ENCODE measurements at regions not wholly inside any gene's neighbourhood (a gene's known extent, or its start where the extent isn't known, plus 50 kb on each side); places are given as distances from the start of the nearest gene placed in this dataset.
A peak's percentile ranks its signal among the peaks of the same experiment; 100 is the strongest.

GRCh38 chr2:122032264-122032645, 276.8 kb downstream of the TSN start:
- Histone ChIP-seq H3K4me1 (replicated peaks in 1 of 4; ENCODE audit: control insufficient read depth in 3 of 4, insufficient read depth in 4 of 4, low read length in 3 of 4) (peaks cover 3 to 10% (median 7%) of the 10 kb centered on the region in 4 experiments; a peak in 5 of 7 replicates), H3K36me3 (ENCODE audit: control insufficient read depth in 2 of 4, insufficient read depth in 4 of 4, low read length in 3 of 4) (no peaks in the 10 kb centered on the region), H3K27me3 (replicated peaks in 1 of 4; ENCODE audit: control insufficient read depth in 3 of 4, extremely low read depth in 1 of 4, insufficient read depth in 3 of 4, low read length in 3 of 4) (no peaks in the 10 kb centered on the region), H4K91ac (replicated peaks; ENCODE audit: insufficient read length, low read length) (peak overlapping the region; percentile 25), H3K4ac (replicated peaks; ENCODE audit: insufficient read length, low read depth, low read length) (no peak overlapping the region), H2BK5ac (ENCODE audit: low read depth, low read length) (no peak overlapping the region), H4K20me1 (replicated peaks in 1 of 2; ENCODE audit: control insufficient read depth in 1 of 2, insufficient read depth in 2 of 2, low read length in 2 of 2) (no peaks in the 10 kb centered on the region), H3K56ac (replicated peaks; ENCODE audit: insufficient read length, low read depth, low read length) (no peak overlapping the region), H3K9ac (replicated peaks in 1 of 4; ENCODE audit: extremely low read depth in 1 of 4, low read depth in 3 of 4, low read length in 3 of 4) (no peak overlapping the region), H3K27ac (ENCODE audit: low read depth, low read length) (no peak overlapping the region), H2AK5ac (ENCODE audit: low read depth, low read length) (no peak overlapping the region), H3K79me1 (ENCODE audit: low read depth, low read length) (no peaks in the 10 kb centered on the region), H3K14ac (ENCODE audit: insufficient read length) (no peak overlapping the region), H4K8ac (ENCODE audit: extremely low read depth, insufficient read depth, low read length) (no peak overlapping the region; the same call in 1 of the 2 replicates), H3K9me3 (ENCODE audit: insufficient read depth in 2 of 2, low read depth in 1 of 2, low read length in 1 of 2) (no peaks in the 10 kb centered on the region), H3K4me2 (ENCODE audit: insufficient read depth in 1 of 2, low read depth in 2 of 2, low read length in 2 of 2) (0 out of 4 replicates have a peak overlapping the region, but pooled peaks of 1 of the 2 experiments have one; percentile 15), H2BK15ac (ENCODE audit: low read length) (peak overlapping the region; percentile 90; the same call in 1 of the 2 replicates), H2BK12ac (ENCODE audit: low read depth, low read length) (peak overlapping the region; percentile 52; the same call in 1 of the 2 replicates), H3K4me3 (ENCODE audit: extremely low read depth in 1 of 4, insufficient read depth in 2 of 4, low read depth in 3 of 4, low read length in 4 of 4) (no peak overlapping the region), H2BK20ac (ENCODE audit: low read length) (peak overlapping the region; percentile 40; the same call in 1 of the 2 replicates), H2BK120ac (replicated peaks; ENCODE audit: low read depth, low read length) (no peak overlapping the region), H3K23ac (ENCODE audit: insufficient read length) (no peak overlapping the region), H2AFZ (ENCODE audit: low read length) (no peak overlapping the region), H3K23me2 (ENCODE audit: low read depth, low read length) (no peaks in the 10 kb centered on the region), H3K18ac (ENCODE audit: extremely low read depth, low read length) (no peak overlapping the region), H4K5ac (ENCODE audit: insufficient read length, low read depth, low read length) (no peak overlapping the region), H3K79me2 (ENCODE audit: control insufficient read depth in 1 of 2, insufficient read depth in 2 of 2, low read length in 2 of 2) (no peaks in the 10 kb centered on the region)
- DNase-seq (ENCODE audit: low read depth in 1 of 2, low spot score in 2 of 2) (no peak), FAIRE-seq (no peak)
- ChIA-PET CTCF (ENCODE audit: partially characterized antibody) (interaction anchor here (0.8 to 1.3 kb wide), 2 partner anchors 9 to 92 kb away, joined by 3 read pairs; no protein-coding TSS in a partner anchor), POLR2A (ENCODE audit: partially characterized antibody) (no interaction called here)
- WGBS, 2 experiments (ENCODE audit: extremely low coverage in 1 of 2, insufficient coverage in 1 of 2, insufficient read length in 1 of 2, insufficient replicate concordance in 2 of 2, low coverage in 1 of 2, low lambda C conversion rate in 2 of 2, missing lambda C conversion rate in 1 of 2), result 88% methylated on average over 6 of the region's 6 CpGs; no CpG with 5 or more reads in 1 of the 2 experiments
- no peak for TF ChIP-seq JUN (IDR thresholded peaks at IDR 0.05; ENCODE audit: low read depth, low read length)
- no peak for TF ChIP-seq CEBPB (IDR thresholded peaks at IDR 0.05; ENCODE audit: low read depth, low read length)
- no peak for TF ChIP-seq EZH2 (IDR thresholded peaks at IDR 0.05; ENCODE audit: low read depth, low read length, severe bottlenecking)
- TF ChIP-seq CTCF (IDR thresholded peaks at IDR 0.05; ENCODE audit: control extremely low read depth in 1 of 3, insufficient read depth in 1 of 3, low read depth in 1 of 3, low read length in 3 of 3), result no peak
- TF ChIP-seq NRF1 (IDR thresholded peaks at IDR 0.05; ENCODE audit: low read depth, low read length), result no peak
